GM23338 (cell line): ENCODE measurements at regions not wholly inside any gene's neighbourhood (a gene's known extent, or its start where the extent isn't known, plus 50 kb on each side); places are given as distances from the start of the nearest gene placed in this dataset.

ENCODE experiments used
- ATAC-seq: fragments of 200-7000 bp; cut with Tn5 transposase; 3 replicates; pipeline ENCODE4 v1.9.1; 2020
- DNase-seq: peaks from one replicate; pipeline ENCODE4 v3.0.0-alpha.2; 2015; ENCODE audit warnings: low spot score
- H2AFZ ChIP-seq: fragments of 200-600 bp; sonication (generic); 2 replicates; pipeline ENCODE4 v1.8.0; 2016; ENCODE audit warnings: antibody characterized with exemption, mild to moderate bottlenecking, moderate library complexity
- H3F3A ChIP-seq: fragments of 200-600 bp; sonication (generic); replicated peaks from 2 replicates; pipeline ENCODE4 v1.8.0; 2017; ENCODE audit warnings: antibody characterized with exemption, mixed run types, low read depth
- H3K27ac ChIP-seq: fragments of 200-600 bp; sonication (generic); 2 replicates; pipeline ENCODE4 v1.6.1; 2016; ENCODE audit warnings: low read depth
- H3K27me3 ChIP-seq: fragments of 200-600 bp; sonication (generic); 2 replicates; pipeline ENCODE4 v1.8.0; 2016; ENCODE audit warnings: mild to moderate bottlenecking, mixed run types, moderate library complexity; ENCODE audit not compliant: insufficient read depth
- H3K36me3 ChIP-seq: fragments of 200-600 bp; sonication (generic); 2 replicates; pipeline ENCODE4 v1.8.0; 2016; ENCODE audit warnings: mild to moderate bottlenecking; ENCODE audit not compliant: insufficient read depth
- H3K4me1 ChIP-seq: fragments of 200-600 bp; sonication (generic); 2 replicates; pipeline ENCODE4 v1.8.0; 2016; ENCODE audit warnings: mild to moderate bottlenecking, moderate library complexity; ENCODE audit not compliant: insufficient read depth
- H3K4me2 ChIP-seq: fragments of 200-600 bp; sonication (generic); 2 replicates; pipeline ENCODE4 v1.7.1; 2017; ENCODE audit warnings: mixed run types
- H3K4me3 ChIP-seq: fragments of 200-600 bp; sonication (generic); 2 replicates; pipeline ENCODE4 v1.6.1; 2016; ENCODE audit warnings: mixed run types
- H3K79me2 ChIP-seq: fragments of 200-600 bp; sonication (generic); replicated peaks from 2 replicates; pipeline ENCODE4 v1.8.0; 2017; ENCODE audit warnings: mild to moderate bottlenecking; ENCODE audit not compliant: insufficient read depth
- H3K9me2 ChIP-seq: fragments of 200-600 bp; sonication (generic); 2 replicates; pipeline ENCODE4 v1.8.0; 2017; ENCODE audit not compliant: insufficient read depth
- H4K20me1 ChIP-seq: fragments of 200-600 bp; sonication (generic); replicated peaks from 2 replicates; pipeline ENCODE4 v1.8.0; 2017; ENCODE audit warnings: mild to moderate bottlenecking; ENCODE audit not compliant: insufficient read depth
- H3K27ac Mint-ChIP-seq: 2 replicates; pipeline ENCODE4 v1.8.0; 2020; ENCODE audit warnings: inconsistent platforms, mild to moderate bottlenecking, moderate library complexity, mixed read lengths
- H3K27me3 Mint-ChIP-seq: 3 replicates; pipeline ENCODE4 v1.8.0; 2022; ENCODE audit warnings: low read depth, mild to moderate bottlenecking, moderate library complexity, mixed read lengths, inconsistent platforms; ENCODE audit not compliant: insufficient read depth, poor library complexity
- H3K36me3 Mint-ChIP-seq: 3 replicates; pipeline ENCODE4 v1.8.0; 2021; ENCODE audit warnings: low read depth, mild to moderate bottlenecking, inconsistent platforms, moderate library complexity, mixed read lengths
- H3K4me1 Mint-ChIP-seq: 3 replicates; pipeline ENCODE4 v1.8.0; 2020; ENCODE audit warnings: mild to moderate bottlenecking, inconsistent platforms, mixed read lengths
- H3K4me3 Mint-ChIP-seq: 3 replicates; pipeline ENCODE4 v1.8.0; 2021; ENCODE audit warnings: moderate library complexity, mild to moderate bottlenecking, inconsistent platforms, mixed read lengths
- H3K9me3 Mint-ChIP-seq: 3 replicates; pipeline ENCODE4 v1.8.0; 2020; ENCODE audit warnings: moderate library complexity, mild to moderate bottlenecking, inconsistent platforms, mixed read lengths
- CREB1 ChIP-seq: fragments of 250-450 bp; sonication (Bioruptor Pico); IDR thresholded peaks from 2 replicates; pipeline ENCODE4 v1.5.0; 2020; ENCODE audit warnings: low read depth, mild to moderate bottlenecking, moderate library complexity
- ZNF462 ChIP-seq: fragments of 250-450 bp; sonication (Bioruptor Pico); IDR thresholded peaks from 2 replicates; pipeline ENCODE4 v1.5.0; 2020; ENCODE audit warnings: mild to moderate bottlenecking, moderate library complexity
- TF ChIP-seq, protein P1 (sequence below), 2 experiments: fragments of 200-600 bp in 1 of 2; sonication (generic) in 1 of 2; conservative IDR thresholded peaks; 2 replicates each; pipeline versions ENCODE4 v1.5.1 to v1.6.1; 2016 to 2017; ENCODE audit warnings: antibody characterized with exemption in 2 of 2, low read depth in 2 of 2, mild to moderate bottlenecking in 2 of 2, moderate library complexity in 1 of 2

DNA sequence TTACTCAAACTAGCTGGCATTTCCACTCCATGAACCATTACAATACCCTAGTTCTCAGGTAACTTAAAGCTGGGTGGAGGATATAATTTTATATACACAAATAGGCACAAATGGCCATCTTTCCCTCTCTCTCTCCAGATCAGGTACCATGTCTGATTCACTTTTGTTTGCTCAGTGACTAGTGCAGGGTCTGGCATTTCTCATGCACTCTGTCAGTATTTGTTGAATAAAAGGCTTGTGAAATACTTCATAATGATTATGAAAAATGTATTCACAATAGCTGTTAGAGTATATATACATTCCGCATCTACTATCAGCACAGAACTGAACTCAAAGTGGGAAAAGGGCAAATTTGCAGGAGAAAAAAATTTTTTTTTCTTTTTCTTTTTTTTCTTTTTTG, 510.2 kb upstream of the USP24 start:
- Histone ChIP-seq H4K20me1 (no peaks in the 10 kb centered on the region), H2AFZ (no peak overlapping the region), H3K4me1 (0 out of 2 replicates have a peak, but pooled peaks cover 4% of the 10 kb centered on the region), H3K27me3 (no peaks in the 10 kb centered on the region), H3K4me2 (no peak overlapping the region), H3K9me2 (peaks cover 15% of the 10 kb centered on the region; the same call in 1 of the 2 replicates), H3F3A (no peaks in the 10 kb centered on the region), H3K79me2 (no peaks in the 10 kb centered on the region), H3K4me3 (no peak overlapping the region), H3K27ac (no peak overlapping the region), H3K36me3 (no peaks in the 10 kb centered on the region)
- H3K9me3 Mint-ChIP-seq, result no peaks in the 10 kb centered on the region; the same call in 2 of the 3 replicates
- TF ChIP-seq, protein P1, sequence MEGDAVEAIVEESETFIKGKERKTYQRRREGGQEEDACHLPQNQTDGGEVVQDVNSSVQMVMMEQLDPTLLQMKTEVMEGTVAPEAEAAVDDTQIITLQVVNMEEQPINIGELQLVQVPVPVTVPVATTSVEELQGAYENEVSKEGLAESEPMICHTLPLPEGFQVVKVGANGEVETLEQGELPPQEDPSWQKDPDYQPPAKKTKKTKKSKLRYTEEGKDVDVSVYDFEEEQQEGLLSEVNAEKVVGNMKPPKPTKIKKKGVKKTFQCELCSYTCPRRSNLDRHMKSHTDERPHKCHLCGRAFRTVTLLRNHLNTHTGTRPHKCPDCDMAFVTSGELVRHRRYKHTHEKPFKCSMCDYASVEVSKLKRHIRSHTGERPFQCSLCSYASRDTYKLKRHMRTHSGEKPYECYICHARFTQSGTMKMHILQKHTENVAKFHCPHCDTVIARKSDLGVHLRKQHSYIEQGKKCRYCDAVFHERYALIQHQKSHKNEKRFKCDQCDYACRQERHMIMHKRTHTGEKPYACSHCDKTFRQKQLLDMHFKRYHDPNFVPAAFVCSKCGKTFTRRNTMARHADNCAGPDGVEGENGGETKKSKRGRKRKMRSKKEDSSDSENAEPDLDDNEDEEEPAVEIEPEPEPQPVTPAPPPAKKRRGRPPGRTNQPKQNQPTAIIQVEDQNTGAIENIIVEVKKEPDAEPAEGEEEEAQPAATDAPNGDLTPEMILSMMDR (conservative IDR thresholded peaks at IDR 0.05; ENCODE audit: low read depth in 2 of 2), result no peak
- no peak for TF ChIP-seq CREB1 (CRISPR knock-in tag)
- no peak for TF ChIP-seq ZNF462
- no peaks in the 10 kb centered on the region for H3K36me3 Mint-ChIP-seq
- no peak overlapping the region for H3K27ac Mint-ChIP-seq
- H3K27me3 Mint-ChIP-seq, result peaks cover 1% of the 10 kb centered on the region
- H3K4me1 Mint-ChIP-seq, result peaks cover 2% of the 10 kb centered on the region; the same call in 2 of the 3 replicates
- H3K4me3 Mint-ChIP-seq, result no peak overlapping the region
- no peak for ATAC-seq
- DNase-seq, result no peak
